Ishikawa (cell line): ENCODE measurements at regions not wholly inside any gene's neighbourhood (a gene's known extent, or its start where the extent isn't known, plus 50 kb on each side); places are given as distances from the start of the nearest gene placed in this dataset.

Experiments used
- CEBPB ChIP-seq: IDR thresholded peaks from 2 replicates; pipeline ENCODE4 v1.6.1; 2012
- CREB1 ChIP-seq: IDR thresholded peaks from 2 replicates; pipeline ENCODE4 v1.6.1; 2012; ENCODE audit warnings: low read depth
- EGR1 ChIP-seq: IDR thresholded peaks from 2 replicates; pipeline ENCODE4 v1.6.1; 2012
- EP300 ChIP-seq: IDR thresholded peaks from 2 replicates; pipeline ENCODE4 v1.6.1; 2012; ENCODE audit warnings: borderline replicate concordance
- FOXM1 ChIP-seq: IDR thresholded peaks from 2 replicates; pipeline ENCODE4 v1.6.1; 2012; ENCODE audit warnings: low read depth, borderline replicate concordance
- NFIC ChIP-seq: IDR thresholded peaks from 2 replicates; pipeline ENCODE4 v1.6.1; 2012
- RAD21 ChIP-seq: IDR thresholded peaks from 2 replicates; pipeline ENCODE4 v1.6.1; 2012; ENCODE audit warnings: low read depth
- TAF1 ChIP-seq: IDR thresholded peaks from 2 replicates; pipeline ENCODE4 v1.6.1; 2012; ENCODE audit warnings: low read depth, mild to moderate bottlenecking
- TCF12 ChIP-seq: IDR thresholded peaks from 2 replicates; pipeline ENCODE4 v1.6.1; 2012; ENCODE audit warnings: low read depth
- TEAD4 ChIP-seq: IDR thresholded peaks from 2 replicates; pipeline ENCODE4 v1.6.1; 2012
- YY1 ChIP-seq: IDR thresholded peaks from 2 replicates; pipeline ENCODE4 v1.6.1; 2012; ENCODE audit warnings: low read depth
- ZBTB7A ChIP-seq: IDR thresholded peaks from 2 replicates; pipeline ENCODE4 v1.6.1; 2012; ENCODE audit warnings: low read depth
- TF ChIP-seq, protein P1 (sequence below): IDR thresholded peaks from 2 replicates; pipeline ENCODE4 v1.6.1; 2012
- TF ChIP-seq, protein P2 (sequence below): IDR thresholded peaks from 2 replicates; pipeline ENCODE4 v1.6.1; 2012; ENCODE audit warnings: low read depth, mild to moderate bottlenecking
- TF ChIP-seq, protein P3 (sequence below): IDR thresholded peaks from 2 replicates; pipeline ENCODE4 v1.6.1; 2012

DNA sequence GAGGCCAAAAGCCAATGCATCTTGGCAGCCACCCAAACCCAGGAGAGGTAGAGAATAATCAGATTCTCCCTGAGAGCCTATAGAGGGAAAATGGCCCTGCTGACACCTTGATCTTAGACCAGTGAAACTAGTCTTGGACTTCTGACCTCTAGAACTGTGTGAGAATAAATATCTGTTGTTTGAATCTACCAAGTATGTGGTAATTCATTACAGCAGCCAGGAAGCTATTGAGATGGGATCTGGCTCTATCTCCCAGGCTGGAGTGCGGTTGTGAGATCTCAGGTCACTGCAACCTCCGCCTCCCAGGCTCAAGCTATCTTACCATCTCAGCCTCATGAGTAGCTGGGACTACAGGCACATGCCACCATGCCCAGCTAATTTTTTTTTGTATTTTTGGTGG, 567.2 kb downstream of the MBD2 start:
- TF ChIP-seq NFIC, result no peak
- no peak for TF ChIP-seq CREB1
- TF ChIP-seq ZBTB7A, result no peak
- TF ChIP-seq EP300, result no peak
- TF ChIP-seq CEBPB, result no peak
- TF ChIP-seq FOXM1, result no peak
- TF ChIP-seq, protein P1, sequence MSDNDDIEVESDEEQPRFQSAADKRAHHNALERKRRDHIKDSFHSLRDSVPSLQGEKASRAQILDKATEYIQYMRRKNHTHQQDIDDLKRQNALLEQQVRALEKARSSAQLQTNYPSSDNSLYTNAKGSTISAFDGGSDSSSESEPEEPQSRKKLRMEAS, result no peak
- TF ChIP-seq, protein P2, sequence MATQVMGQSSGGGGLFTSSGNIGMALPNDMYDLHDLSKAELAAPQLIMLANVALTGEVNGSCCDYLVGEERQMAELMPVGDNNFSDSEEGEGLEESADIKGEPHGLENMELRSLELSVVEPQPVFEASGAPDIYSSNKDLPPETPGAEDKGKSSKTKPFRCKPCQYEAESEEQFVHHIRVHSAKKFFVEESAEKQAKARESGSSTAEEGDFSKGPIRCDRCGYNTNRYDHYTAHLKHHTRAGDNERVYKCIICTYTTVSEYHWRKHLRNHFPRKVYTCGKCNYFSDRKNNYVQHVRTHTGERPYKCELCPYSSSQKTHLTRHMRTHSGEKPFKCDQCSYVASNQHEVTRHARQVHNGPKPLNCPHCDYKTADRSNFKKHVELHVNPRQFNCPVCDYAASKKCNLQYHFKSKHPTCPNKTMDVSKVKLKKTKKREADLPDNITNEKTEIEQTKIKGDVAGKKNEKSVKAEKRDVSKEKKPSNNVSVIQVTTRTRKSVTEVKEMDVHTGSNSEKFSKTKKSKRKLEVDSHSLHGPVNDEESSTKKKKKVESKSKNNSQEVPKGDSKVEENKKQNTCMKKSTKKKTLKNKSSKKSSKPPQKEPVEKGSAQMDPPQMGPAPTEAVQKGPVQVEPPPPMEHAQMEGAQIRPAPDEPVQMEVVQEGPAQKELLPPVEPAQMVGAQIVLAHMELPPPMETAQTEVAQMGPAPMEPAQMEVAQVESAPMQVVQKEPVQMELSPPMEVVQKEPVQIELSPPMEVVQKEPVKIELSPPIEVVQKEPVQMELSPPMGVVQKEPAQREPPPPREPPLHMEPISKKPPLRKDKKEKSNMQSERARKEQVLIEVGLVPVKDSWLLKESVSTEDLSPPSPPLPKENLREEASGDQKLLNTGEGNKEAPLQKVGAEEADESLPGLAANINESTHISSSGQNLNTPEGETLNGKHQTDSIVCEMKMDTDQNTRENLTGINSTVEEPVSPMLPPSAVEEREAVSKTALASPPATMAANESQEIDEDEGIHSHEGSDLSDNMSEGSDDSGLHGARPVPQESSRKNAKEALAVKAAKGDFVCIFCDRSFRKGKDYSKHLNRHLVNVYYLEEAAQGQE, result no peak
- TF ChIP-seq, protein P3, sequence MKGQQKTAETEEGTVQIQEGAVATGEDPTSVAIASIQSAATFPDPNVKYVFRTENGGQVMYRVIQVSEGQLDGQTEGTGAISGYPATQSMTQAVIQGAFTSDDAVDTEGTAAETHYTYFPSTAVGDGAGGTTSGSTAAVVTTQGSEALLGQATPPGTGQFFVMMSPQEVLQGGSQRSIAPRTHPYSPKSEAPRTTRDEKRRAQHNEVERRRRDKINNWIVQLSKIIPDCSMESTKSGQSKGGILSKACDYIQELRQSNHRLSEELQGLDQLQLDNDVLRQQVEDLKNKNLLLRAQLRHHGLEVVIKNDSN, result no peak
- TF ChIP-seq EGR1, result no peak

GRCh38 chr18:53649621-53650020, 574.8 kb downstream of the MBD2 start:
- no peak for TF ChIP-seq CEBPB
- TF ChIP-seq YY1, result no peak
- TF ChIP-seq, protein P2, result no peak
- no peak for TF ChIP-seq TEAD4
- TF ChIP-seq, protein P3, result no peak
- TF ChIP-seq RAD21, result no peak
- no peak for TF ChIP-seq EP300
- TF ChIP-seq TCF12, result no peak
- no peak for TF ChIP-seq ZBTB7A
- TF ChIP-seq CREB1, result no peak
- TF ChIP-seq, protein P1, result no peak
- no peak for TF ChIP-seq FOXM1
- TF ChIP-seq NFIC, result no peak
- no peak for TF ChIP-seq EGR1
- no peak for TF ChIP-seq TAF1

DNA sequence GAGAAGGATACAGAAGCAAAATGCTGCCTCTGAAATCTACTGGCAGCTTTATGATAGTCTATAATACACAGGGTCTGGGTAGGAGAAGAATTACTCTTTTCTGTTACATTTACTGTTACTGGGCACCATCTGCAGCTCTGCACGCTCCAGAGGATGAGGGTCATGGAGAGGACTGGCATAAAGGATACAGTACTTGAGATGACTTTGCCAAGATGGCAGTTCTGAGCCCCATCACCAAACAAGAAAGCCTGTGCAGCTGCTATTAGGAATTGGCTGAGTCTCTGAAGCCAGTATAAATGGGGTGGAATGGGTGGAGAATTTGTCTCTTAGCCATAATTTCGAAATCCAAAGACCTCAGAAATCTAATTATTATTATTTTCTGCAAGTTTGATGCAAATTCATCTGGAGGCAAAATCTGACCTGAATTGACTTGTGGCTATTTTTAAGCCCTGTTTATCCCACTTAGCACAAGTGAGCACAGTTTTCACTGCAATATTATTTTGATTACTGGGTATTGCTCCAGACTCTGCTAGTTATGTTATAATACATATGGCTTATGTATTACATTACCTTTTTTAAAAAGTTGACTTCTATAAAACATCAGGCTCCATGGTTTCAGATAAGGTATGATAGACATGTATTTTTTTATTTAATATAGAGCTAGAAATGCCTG, 579.5 kb downstream of the MBD2 start:
- no peak for TF ChIP-seq EGR1
- no peak for TF ChIP-seq CREB1
- TF ChIP-seq TEAD4, result no peak
- no peak for TF ChIP-seq TCF12
- TF ChIP-seq FOXM1, result no peak
- TF ChIP-seq EP300, result no peak
- no peak for TF ChIP-seq RAD21
- no peak for TF ChIP-seq CEBPB
- TF ChIP-seq, protein P3, result no peak
- no peak for TF ChIP-seq YY1
- TF ChIP-seq ZBTB7A, result no peak
- TF ChIP-seq, protein P1, result no peak
- TF ChIP-seq, protein P2, result no peak
- TF ChIP-seq NFIC, result no peak
- TF ChIP-seq TAF1, result no peak
